GM19351 (cell line): ENCODE measurements at regions not wholly inside any gene's neighbourhood (a gene's known extent, or its start where the extent isn't known, plus 50 kb on each side); places are given as distances from the start of the nearest gene placed in this dataset.
"Not testable (repeated sequence)": the region's sequence is repeated elsewhere in the genome, so short reads cannot be mapped to it uniquely, and the experiment has no call there.

Source experiments
- ATAC-seq: cut with Tn5 transposase; IDR thresholded peaks from one replicate; pipeline ENCODE4 v1.9.1; 2021; ENCODE audit warnings: mild to moderate bottlenecking, moderate library complexity; ENCODE audit not compliant: unreplicated experiment

GRCh38 chr1:3989465-3989864 is 89.4 kb upstream of the C1orf174 start:
- ATAC-seq: no peak

GRCh38 chr1:3992103-3992556 is 92.1 kb upstream of the C1orf174 start:
- ATAC-seq: no peak

- ATAC-seq: no peak
Measured at GRCh38 chr1:3992746-3993145, 92.7 kb upstream of the C1orf174 start.

- ATAC-seq: no peak
Measured at GRCh38 chr1:3993619-3994375, 93.7 kb upstream of the C1orf174 start.

GRCh38 chr1:3995141-3995780 is 95.2 kb upstream of the C1orf174 start:
- ATAC-seq: no peak

- ATAC-seq: no peak
Measured at GRCh38 chr1:3996846-3997705, 97.0 kb upstream of the C1orf174 start.

- no peak for ATAC-seq
Measured at GRCh38 chr1:3998086-3998485, 98.0 kb upstream of the C1orf174 start.

GRCh38 chr1:3999514-3999913 is 99.4 kb upstream of the C1orf174 start:
- not testable (repeated sequence) for ATAC-seq

- ATAC-seq: no peak
Measured at GRCh38 chr1:3999941-4000735, 100.1 kb upstream of the C1orf174 start.

- ATAC-seq: no peak
Measured at GRCh38 chr1:4000811-4001251, 100.8 kb upstream of the C1orf174 start.

GRCh38 chr1:4001461-4001860 is 101.4 kb upstream of the C1orf174 start:
- no peak for ATAC-seq

- ATAC-seq: no peak
Measured at GRCh38 chr1:4002061-4002521, 102.0 kb upstream of the C1orf174 start.

GRCh38 chr1:4002741-4003140 is 102.7 kb upstream of the C1orf174 start:
- no peak for ATAC-seq

GRCh38 chr1:4003846-4004505 is 103.9 kb upstream of the C1orf174 start:
- ATAC-seq: no peak

- no peak for ATAC-seq
Measured at GRCh38 chr1:4004635-4005430, 104.8 kb upstream of the C1orf174 start.

- ATAC-seq: no peak
Measured at GRCh38 chr1:4005431-4005830, 105.4 kb upstream of the C1orf174 start.

- ATAC-seq: no peak
Measured at GRCh38 chr1:4006676-4007374, 106.8 kb upstream of the C1orf174 start.

- no peak for ATAC-seq
Measured at GRCh38 chr1:4010284-4010683, 110.2 kb upstream of the C1orf174 start.
